ENCODE measurements at regions not wholly inside any gene's neighbourhood (a gene's known extent, or its start where the extent isn't known, plus 50 kb on each side); places are given as distances from the start of the nearest gene placed in this dataset.
"Not testable (repeated sequence)": the region's sequence is repeated elsewhere in the genome, so short reads cannot be mapped to it uniquely, and the experiment has no call there.

- DNase-seq (ENCODE audit: low spot score), result no peak
Observed at GRCh38 chr2:238521002-238521401, 94.3 kb downstream of the ASB1 start.

GRCh38 chr2:238521870-238522269, 95.1 kb downstream of the ASB1 start:
- DNase-seq (ENCODE audit: low spot score), result no peak

GRCh38 chr2:238523158-238524110, 96.7 kb downstream of the ASB1 start:
- DNase-seq (ENCODE audit: low spot score), result no peak

- no peak for DNase-seq (ENCODE audit: low spot score)
Observed at GRCh38 chr2:238524426-238524983, 97.8 kb downstream of the ASB1 start.

GRCh38 chr2:238525990-238526389, 99.3 kb downstream of the ASB1 start:
- DNase-seq (ENCODE audit: low spot score), result no peak

- no peak for DNase-seq (ENCODE audit: low spot score)
Observed at GRCh38 chr2:238527565-238527964, 100.8 kb downstream of the ASB1 start.

GRCh38 chr2:238528953-238529781, 102.4 kb downstream of the ASB1 start:
- peak; percentile 52 for DNase-seq (ENCODE audit: low spot score)

- not testable (repeated sequence) for DNase-seq (ENCODE audit: low spot score)
Observed at GRCh38 chr2:238531017-238531645, 104.4 kb downstream of the ASB1 start.

- DNase-seq (ENCODE audit: low spot score), result not testable (repeated sequence)
Observed at GRCh38 chr2:238543732-238544131, 117.0 kb downstream of the ASB1 start.

GRCh38 chr2:238548902-238549462, 122.3 kb downstream of the ASB1 start:
- no peak for DNase-seq (ENCODE audit: low spot score)

- no peak for DNase-seq (ENCODE audit: low spot score)
Observed at GRCh38 chr2:238549866-238550265, 123.1 kb downstream of the ASB1 start.

- DNase-seq (ENCODE audit: low spot score), result no peak
Observed at GRCh38 chr2:238551091-238551490, 124.4 kb downstream of the ASB1 start.

- no peak for DNase-seq (ENCODE audit: low spot score)
Observed at GRCh38 chr2:238552226-238552625, 125.5 kb downstream of the ASB1 start.

GRCh38 chr2:238553159-238553558, 126.4 kb downstream of the ASB1 start:
- DNase-seq (ENCODE audit: low spot score), result no peak

GRCh38 chr2:238554468-238555315, 128.0 kb downstream of the ASB1 start:
- no peak for DNase-seq (ENCODE audit: low spot score)

GRCh38 chr2:238555786-238556542, 129.2 kb downstream of the ASB1 start:
- DNase-seq (ENCODE audit: low spot score), result no peak

GRCh38 chr2:238557431-238557830, 130.7 kb downstream of the ASB1 start:
- no peak for DNase-seq (ENCODE audit: low spot score)

- no peak for DNase-seq (ENCODE audit: low spot score)
Observed at GRCh38 chr2:238557936-238558335, 131.2 kb downstream of the ASB1 start.

- no peak for DNase-seq (ENCODE audit: low spot score)
Observed at GRCh38 chr2:238558456-238559099, 131.9 kb downstream of the ASB1 start.

GRCh38 chr2:238560234-238560633, 133.5 kb downstream of the ASB1 start:
- DNase-seq (ENCODE audit: low spot score), result peak; percentile 35

All from HuH-7.5 (cell line).